ENCODE measurements at regions not wholly inside any gene's neighbourhood (a gene's known extent, or its start where the extent isn't known, plus 50 kb on each side); places are given as distances from the start of the nearest gene placed in this dataset.
A peak's percentile ranks its signal among the peaks of the same experiment; 100 is the strongest.

- TF ChIP-seq HOMEZ (CRISPR knock-in tag; IDR thresholded peaks at IDR 0.05) (no peak), MAX (CRISPR knock-in tag; IDR thresholded peaks at IDR 0.05) (no peak), OTX1 (CRISPR knock-in tag; IDR thresholded peaks at IDR 0.05) (no peak), E4F1 (CRISPR knock-in tag; IDR thresholded peaks at IDR 0.05; ENCODE audit: borderline replicate concordance) (no peak), ZBTB7A (IDR thresholded peaks at IDR 0.05; ENCODE audit: borderline replicate concordance, control insufficient read depth, low read depth, low read length) (no peak), LCOR (CRISPR knock-in tag; IDR thresholded peaks at IDR 0.05) (0 out of 2 replicates have a peak, but pooled peaks have one; percentile 21), EP300 (IDR thresholded peaks at IDR 0.05; ENCODE audit: low read length) (no peak), TAF7 (tag; IDR thresholded peaks at IDR 0.05) (no peak), ZEB2 (IDR thresholded peaks at IDR 0.05) (no peak), CBX5 (IDR thresholded peaks at IDR 0.05; ENCODE audit: borderline replicate concordance, low read depth) (no peak), RBM39 (optimal IDR thresholded peaks at IDR 0.05; ENCODE audit: low read depth, low read length) (no peak), ZNF41 (CRISPR knock-in tag; conservative IDR thresholded peaks at IDR 0.05) (no peak), ARID1B (IDR thresholded peaks at IDR 0.05) (peak; percentile 22; the same call in 1 of the 2 replicates), BRF2 (IDR thresholded peaks at IDR 0.05; ENCODE audit: borderline replicate concordance, insufficient read depth, insufficient read length) (no peak), SMARCE1 (IDR thresholded peaks at IDR 0.05) (peak; percentile 33; the same call in 1 of the 2 replicates), ZNF398 (CRISPR knock-in tag; IDR thresholded peaks at IDR 0.05) (no peak), FOXP4 (CRISPR knock-in tag; IDR thresholded peaks at IDR 0.05; ENCODE audit: borderline replicate concordance) (no peak), LEF1 (IDR thresholded peaks at IDR 0.05) (no peak), CBFA2T3 (IDR thresholded peaks at IDR 0.05) (peak; percentile 52)
These were observed 104.7 kb upstream of the SGK1 start (continued) for GRCh38 chr6:134422426-134423231.
